Activated CD4-positive, alpha-beta memory T cell treated with anti-CD3 and anti-CD28 coated beads for 36 hours (primary cell): ENCODE measurements at regions not wholly inside any gene's neighbourhood (a gene's known extent, or its start where the extent isn't known, plus 50 kb on each side); places are given as distances from the start of the nearest gene placed in this dataset.

ENCODE experiments used
- CTCF ChIA-PET: fragments of 350-600 bp; sonication (Branson Sonifier 250); formaldehyde crosslinking; loops from one replicate; lab custom pipeline; 2021; ENCODE audit warnings: antibody characterized with exemption, inconsistent platforms; lab: Charles Lee
- POLR2A ChIA-PET: fragments of 350-600 bp; sonication (Branson Sonifier 250); formaldehyde crosslinking; loops from one replicate; lab custom pipeline; 2021; ENCODE audit warnings: antibody characterized with exemption; lab: Charles Lee
- DNase-seq: peaks from one replicate; pipeline ENCODE4 v3.0.0-alpha.2; 2020
- H3K27ac Mint-ChIP-seq: one replicate; pipeline ENCODE4 v1.8.0; 2021; ENCODE audit warnings: mixed read lengths
- H3K27me3 Mint-ChIP-seq: one replicate; pipeline ENCODE4 v1.8.0; 2021; ENCODE audit warnings: mixed read lengths
- H3K36me3 Mint-ChIP-seq: one replicate; pipeline ENCODE4 v1.8.0; 2021; ENCODE audit warnings: mixed read lengths
- H3K4me1 Mint-ChIP-seq: one replicate; pipeline ENCODE4 v1.8.0; 2021; ENCODE audit warnings: low read depth, mixed read lengths
- H3K4me3 Mint-ChIP-seq: one replicate; pipeline ENCODE4 v1.8.0; 2021; ENCODE audit warnings: mild to moderate bottlenecking, mixed read lengths
- H3K9me3 Mint-ChIP-seq: one replicate; pipeline ENCODE4 v1.8.0; 2021; ENCODE audit warnings: mixed read lengths
- intact Hi-C: fragments of 100-400 bp; cut with micrococcal nuclease; formaldehyde crosslinking; loops from one replicate; pipeline ENCODE4 v1.15.1; 2023

DNA sequence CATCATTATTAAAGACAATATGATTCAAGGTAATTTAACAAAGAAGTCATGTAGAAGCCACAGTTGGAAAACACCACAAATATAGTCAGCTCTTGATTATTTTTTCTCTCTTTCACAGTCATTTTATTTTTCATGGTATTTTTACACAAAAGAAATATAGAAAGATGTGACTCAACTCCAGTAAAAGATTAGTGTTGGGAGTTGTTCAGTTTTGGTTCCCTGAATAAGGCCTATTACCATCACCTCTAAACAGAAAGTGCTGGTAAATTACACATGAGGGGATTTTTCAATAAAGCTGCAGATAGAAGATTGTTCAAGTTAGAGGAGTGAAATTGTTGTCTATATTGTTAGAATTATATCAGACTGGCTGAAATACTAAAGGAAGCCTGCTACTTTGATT lies 107.0 kb downstream of the DDIT4L start:
- ChIA-PET CTCF (interaction anchor here (1.0 to 3.5 kb wide), 4 partner anchors 9 to 85 kb away, joined by 3 to 73 read pairs (median 4); no protein-coding TSS in a partner anchor), POLR2A (interaction anchor here (1.0 to 1.9 kb wide), 3 partner anchors 10 to 132 kb away, joined by 3 to 11 read pairs (median 3); no protein-coding TSS in a partner anchor)
- no peak for DNase-seq
- Mint-ChIP-seq H3K9me3 (no peaks in the 10 kb centered on the region), H3K4me1 (peaks cover 37% of the 10 kb centered on the region), H3K4me3 (no peak overlapping the region), H3K27ac (peak overlapping the region; percentile 64), H3K36me3 (no peaks in the 10 kb centered on the region), H3K27me3 (peaks cover 7% of the 10 kb centered on the region)
- intact Hi-C loops = loop anchor here (1.0 to 5.0 kb wide), 6 partner anchors 10 to 1336 kb away; partner anchors contain the start of gene H2AZ1

GRCh38 chr4:100082852-100083251 lies 107.4 kb downstream of the DDIT4L start:
- intact Hi-C loops = loop anchor here (1.0 to 5.0 kb wide), 6 partner anchors 10 to 1336 kb away; partner anchors contain the start of gene H2AZ1

GRCh38 chr4:100081491-100081890 lies 108.8 kb downstream of the DDIT4L start:
- Mint-ChIP-seq H3K27ac (no peak overlapping the region), H3K36me3 (no peaks in the 10 kb centered on the region), H3K4me3 (no peak overlapping the region), H3K4me1 (peaks cover 33% of the 10 kb centered on the region), H3K27me3 (peaks cover 7% of the 10 kb centered on the region), H3K9me3 (no peaks in the 10 kb centered on the region)
- CTCF ChIA-PET = interaction anchor here (3.5 kb wide), 1 partner anchor 12 kb away, joined by 73 read pairs; no protein-coding TSS in a partner anchor
- DNase-seq = no peak
- intact Hi-C loops = loop anchor here (5.0 kb wide), 1 partner anchor 84 kb away; no protein-coding TSS in a partner anchor
- POLR2A ChIA-PET = no interaction called here

More at GRCh38 chr4:100082852-100083251, 107.4 kb downstream of the DDIT4L start:
- DNase-seq = no peak
- CTCF ChIA-PET = interaction anchor here (0.8 to 3.5 kb wide), 5 partner anchors 9 to 85 kb away, joined by 3 to 73 read pairs (median 4); no protein-coding TSS in a partner anchor
- peak overlapping the region; percentile 64 for H3K27ac Mint-ChIP-seq
- no peaks in the 10 kb centered on the region for H3K36me3 Mint-ChIP-seq
- no peaks in the 10 kb centered on the region for H3K9me3 Mint-ChIP-seq
- no peak overlapping the region for H3K4me3 Mint-ChIP-seq
- H3K27me3 Mint-ChIP-seq = peaks cover 7% of the 10 kb centered on the region
- POLR2A ChIA-PET = interaction anchor here (0.7 to 1.9 kb wide), 4 partner anchors 10 to 132 kb away, joined by 3 to 11 read pairs (median 3); no protein-coding TSS in a partner anchor
- H3K4me1 Mint-ChIP-seq = peaks cover 37% of the 10 kb centered on the region

- POLR2A ChIA-PET = interaction anchor here (0.6 kb wide), 1 partner anchor 1162 kb away, joined by 4 read pairs; no protein-coding TSS in a partner anchor
- no peak for DNase-seq
- intact Hi-C loops = no loop called here
- H3K27ac Mint-ChIP-seq = no peak overlapping the region
- CTCF ChIA-PET = interaction anchor here (0.6 to 2.3 kb wide), 5 partner anchors 13 to 1154 kb away, joined by 3 to 7 read pairs (median 3); no protein-coding TSS in a partner anchor
- peaks cover 12% of the 10 kb centered on the region for H3K27me3 Mint-ChIP-seq
- peaks cover 21% of the 10 kb centered on the region for H3K4me1 Mint-ChIP-seq
- no peak overlapping the region for H3K4me3 Mint-ChIP-seq
- H3K9me3 Mint-ChIP-seq = no peaks in the 10 kb centered on the region
- H3K36me3 Mint-ChIP-seq = no peaks in the 10 kb centered on the region
Observed at GRCh38 chr4:100079264-100079663, 111.0 kb downstream of the DDIT4L start.

DNA sequence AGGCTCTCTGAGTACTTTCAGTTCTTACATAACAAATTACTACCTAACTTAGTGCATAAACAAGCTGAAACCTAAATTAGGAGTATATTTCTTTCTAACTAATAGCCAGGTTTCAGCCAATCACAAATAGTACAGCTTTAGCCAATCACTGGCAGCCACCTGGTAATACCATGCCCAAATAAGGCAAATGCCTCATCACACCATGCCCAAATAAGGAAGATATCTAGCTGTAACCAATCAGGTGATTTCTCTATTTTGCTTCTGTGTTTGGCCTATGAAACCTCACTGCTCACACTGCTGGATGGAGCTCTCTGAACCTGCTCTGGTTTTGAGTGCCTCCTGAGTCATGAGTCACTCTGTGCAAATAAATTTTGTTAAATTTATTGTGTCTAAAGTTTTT lies 113.5 kb downstream of the DDIT4L start:
- Mint-ChIP-seq H3K4me3 (no peak overlapping the region), H3K4me1 (peaks cover 10% of the 10 kb centered on the region), H3K9me3 (no peaks in the 10 kb centered on the region), H3K27me3 (peaks cover 12% of the 10 kb centered on the region), H3K27ac (no peak overlapping the region), H3K36me3 (no peaks in the 10 kb centered on the region)
- ChIA-PET CTCF (interaction anchor here (0.7 to 1.9 kb wide), 3 partner anchors 15 to 19 kb away, joined by 3 to 6 read pairs (median 3); no protein-coding TSS in a partner anchor), POLR2A (no interaction called here)
- no peak for DNase-seq
- intact Hi-C loops = no loop called here

DNA sequence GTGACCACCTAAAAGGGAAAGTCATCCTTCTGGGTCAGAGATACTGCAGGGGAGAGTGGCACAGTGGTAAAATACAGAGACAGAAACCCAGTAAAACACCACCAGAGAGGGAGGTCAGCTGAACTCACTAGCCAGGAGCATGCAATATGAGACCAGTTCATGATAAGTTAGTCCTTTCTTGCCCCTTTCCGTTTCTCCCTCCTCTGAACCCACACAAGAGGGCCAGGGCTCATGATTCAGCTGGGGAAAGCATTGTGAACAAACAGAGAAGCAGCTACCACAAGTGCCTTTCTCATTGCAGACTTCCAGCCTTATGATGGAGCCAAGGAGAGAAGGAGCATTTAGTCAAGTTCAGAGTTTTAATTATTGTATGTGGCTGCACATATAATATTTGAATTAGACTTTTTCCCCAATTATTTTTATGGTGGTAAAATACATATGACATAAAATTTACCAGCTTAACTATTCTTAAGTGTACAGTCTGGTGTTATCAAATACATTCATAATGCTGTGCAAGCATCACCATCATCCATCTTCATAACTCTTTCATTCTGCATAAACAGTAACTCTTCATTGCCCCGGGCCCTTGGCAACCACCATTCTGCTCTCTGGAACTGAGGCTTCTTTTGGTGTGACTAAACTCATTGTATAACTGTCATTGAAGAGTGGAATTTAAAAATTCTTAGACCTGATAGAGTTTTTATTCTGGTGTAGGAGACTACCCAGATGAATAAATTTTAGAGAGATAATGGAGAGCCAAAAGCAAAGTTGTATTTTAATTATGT lies 114.6 kb downstream of the DDIT4L start:
- Mint-ChIP-seq H3K9me3 (no peaks in the 10 kb centered on the region), H3K4me1 (peaks cover 9% of the 10 kb centered on the region), H3K4me3 (no peak overlapping the region), H3K27me3 (peaks cover 9% of the 10 kb centered on the region), H3K27ac (no peak overlapping the region), H3K36me3 (no peaks in the 10 kb centered on the region)
- POLR2A ChIA-PET = no interaction called here
- DNase-seq = no peak
- CTCF ChIA-PET = interaction anchor here (1.9 kb wide), 1 partner anchor 18 kb away, joined by 6 read pairs; no protein-coding TSS in a partner anchor
- intact Hi-C loops = no loop called here

- ChIA-PET POLR2A (no interaction called here), CTCF (interaction anchor here (1.9 kb wide), 1 partner anchor 18 kb away, joined by 6 read pairs; no protein-coding TSS in a partner anchor)
- H3K27me3 Mint-ChIP-seq = peaks cover 6% of the 10 kb centered on the region
- H3K9me3 Mint-ChIP-seq = no peaks in the 10 kb centered on the region
- no peaks in the 10 kb centered on the region for H3K36me3 Mint-ChIP-seq
- intact Hi-C loops = no loop called here
- H3K4me3 Mint-ChIP-seq = no peak overlapping the region
- H3K27ac Mint-ChIP-seq = no peak overlapping the region
- no peak for DNase-seq
- H3K4me1 Mint-ChIP-seq = peaks cover 8% of the 10 kb centered on the region
Observed at GRCh38 chr4:100075056-100075455, 115.2 kb downstream of the DDIT4L start.

DNA sequence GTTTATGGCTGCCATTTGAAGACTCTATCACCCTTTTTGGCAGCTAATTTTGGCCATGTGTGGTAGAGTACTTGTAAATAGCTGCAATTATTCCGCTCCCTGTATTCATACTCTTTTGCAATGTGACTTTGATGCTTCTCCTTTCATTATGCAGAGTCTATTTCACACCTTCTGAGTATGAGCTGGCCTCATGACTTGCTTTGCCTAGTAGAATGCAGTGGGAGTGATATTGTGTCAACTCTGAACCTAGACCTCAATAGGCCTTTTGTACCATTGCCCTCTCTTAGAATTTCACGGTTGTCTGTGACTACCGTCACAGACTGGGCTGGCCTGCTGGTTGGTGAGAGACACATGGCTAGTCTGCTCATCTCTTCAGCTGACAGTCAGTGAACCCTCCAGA lies 118.8 kb downstream of the DDIT4L start:
- Mint-ChIP-seq H3K27me3 (peaks cover 18% of the 10 kb centered on the region), H3K4me3 (no peak overlapping the region), H3K4me1 (no peaks in the 10 kb centered on the region), H3K36me3 (no peaks in the 10 kb centered on the region), H3K9me3 (no peaks in the 10 kb centered on the region), H3K27ac (no peak overlapping the region)
- no peak for DNase-seq
- CTCF ChIA-PET = no interaction called here
- POLR2A ChIA-PET = no interaction called here
- intact Hi-C loops = no loop called here

GRCh38 chr4:100070868-100071267 lies 119.4 kb downstream of the DDIT4L start:
- no peaks in the 10 kb centered on the region for H3K4me1 Mint-ChIP-seq
- peaks cover 23% of the 10 kb centered on the region for H3K27me3 Mint-ChIP-seq
- no peaks in the 10 kb centered on the region for H3K9me3 Mint-ChIP-seq
- ChIA-PET POLR2A (no interaction called here), CTCF (no interaction called here)
- no peaks in the 10 kb centered on the region for H3K36me3 Mint-ChIP-seq
- intact Hi-C loops = no loop called here
- no peak for DNase-seq
- no peak overlapping the region for H3K4me3 Mint-ChIP-seq
- no peak overlapping the region for H3K27ac Mint-ChIP-seq

- ChIA-PET CTCF (interaction anchor here (1.2 kb wide), 1 partner anchor 25 kb away, joined by 3 read pairs; no protein-coding TSS in a partner anchor), POLR2A (no interaction called here)
- Mint-ChIP-seq H3K27ac (no peak overlapping the region), H3K36me3 (no peaks in the 10 kb centered on the region), H3K9me3 (no peaks in the 10 kb centered on the region), H3K27me3 (peaks cover 18% of the 10 kb centered on the region), H3K4me3 (no peak overlapping the region), H3K4me1 (no peaks in the 10 kb centered on the region)
- DNase-seq = no peak
- intact Hi-C loops = no loop called here
Observed at GRCh38 chr4:100069207-100069606, 119.1 kb upstream of the H2AZ1 start.

DNA sequence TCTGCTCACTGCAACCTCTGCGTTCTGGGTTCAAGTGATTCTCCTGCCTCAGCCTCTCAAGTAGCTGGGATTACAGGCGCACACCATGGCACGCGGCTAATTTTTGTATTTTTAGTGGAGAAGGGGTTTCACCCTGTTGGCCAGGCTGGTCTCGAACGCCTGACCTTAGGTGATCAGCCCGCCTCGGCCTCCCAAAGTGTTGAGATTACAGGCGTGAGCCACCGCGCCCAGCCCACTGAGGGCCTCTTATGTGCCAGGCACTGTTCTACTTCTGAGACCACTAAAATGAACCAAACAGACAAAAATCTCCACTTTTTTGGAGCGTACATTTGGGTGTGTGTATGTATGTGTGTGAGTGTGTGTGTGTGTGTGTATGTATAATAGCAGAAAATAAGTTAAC lies 117.2 kb upstream of the H2AZ1 start:
- Mint-ChIP-seq H3K27me3 (peaks cover 18% of the 10 kb centered on the region), H3K27ac (no peak overlapping the region), H3K4me1 (no peaks in the 10 kb centered on the region), H3K36me3 (no peaks in the 10 kb centered on the region), H3K4me3 (no peak overlapping the region), H3K9me3 (no peaks in the 10 kb centered on the region)
- POLR2A ChIA-PET = no interaction called here
- intact Hi-C loops = no loop called here
- DNase-seq = no peak
- CTCF ChIA-PET = no interaction called here

- CTCF ChIA-PET = no interaction called here
Observed at GRCh38 chr4:100063355-100063754, 113.3 kb upstream of the H2AZ1 start.

More at GRCh38 chr4:100063355-100063754, 113.3 kb upstream of the H2AZ1 start:
- H3K4me3 Mint-ChIP-seq = no peak overlapping the region
- intact Hi-C loops = loop anchor here (5.0 kb wide), 1 partner anchor 251 kb away; no protein-coding TSS in a partner anchor
- no peaks in the 10 kb centered on the region for H3K9me3 Mint-ChIP-seq
- H3K36me3 Mint-ChIP-seq = no peaks in the 10 kb centered on the region
- no peak for DNase-seq
- H3K27ac Mint-ChIP-seq = no peak overlapping the region
- H3K4me1 Mint-ChIP-seq = no peaks in the 10 kb centered on the region
- peaks cover 13% of the 10 kb centered on the region for H3K27me3 Mint-ChIP-seq
- POLR2A ChIA-PET = no interaction called here
